Psoas muscle (tissue), 7 donors: ENCODE measurements at regions not wholly inside any gene's neighbourhood (a gene's known extent, or its start where the extent isn't known, plus 50 kb on each side); places are given as distances from the start of the nearest gene placed in this dataset.

Source experiments
- ATAC-seq, 4 donors: fragments of 200-7000 bp; cut with Tn5 transposase; one replicate each; pipeline ENCODE4 v1.9.1; 2020; ENCODE audit warnings: moderate library complexity in 3 of 4, mild to moderate bottlenecking in 2 of 4
- DNase-seq, 2 donors: peaks; one replicate each; pipeline ENCODE4 v3.0.0-alpha.2; 2020
- H3K27ac ChIP-seq: fragments of 200-600 bp; one replicate; pipeline ENCODE4 v1.8.0; 2022
- H3K27me3 ChIP-seq, 3 donors: fragments of 200-600 bp in 1 of 3; one replicate each; pipeline versions ENCODE4 v1.6.1 to v1.8.0; 2013 to 2022; ENCODE audit warnings: low read length in 2 of 3, mild to moderate bottlenecking in 2 of 3, moderate library complexity in 1 of 3; ENCODE audit not compliant: insufficient read depth in 3 of 3
- H3K36me3 ChIP-seq, 2 donors: fragments of 200-600 bp in 1 of 2; one replicate each; pipeline versions ENCODE4 v1.6.1 to v1.8.0; 2013 to 2022; ENCODE audit warnings: low read depth in 1 of 2, mild to moderate bottlenecking in 1 of 2, moderate library complexity in 1 of 2; ENCODE audit not compliant: insufficient read depth in 1 of 2
- H3K4me1 ChIP-seq: fragments of 200-600 bp; one replicate; pipeline ENCODE4 v1.8.0; 2022
- H3K4me3 ChIP-seq: fragments of 200-600 bp; one replicate; pipeline ENCODE4 v1.8.0; 2022; ENCODE audit warnings: mild to moderate bottlenecking
- H3K9me3 ChIP-seq: fragments of 200-600 bp; one replicate; pipeline ENCODE4 v1.8.0; 2022
- CTCF ChIP-seq: fragments of 200-600 bp; IDR thresholded peaks from one replicate; pipeline ENCODE4 v1.8.0; 2022; ENCODE audit warnings: antibody characterized with exemption
- WGBS, 3 donors: extraction: QIAGEN DNeasy Blood & Tissue Kit; methylation state at CpG; one replicate each; pipeline versions ENCODE4 v1.1.6 to v1.1.7; 2013; 5-methylcytosine and 5-hydroxymethylcytosine counted together
- intact Hi-C, 2 donors: fragments of 100-400 bp; cut with DNase I; formaldehyde crosslinking; loops; one replicate each; pipeline versions ENCODE4 v1.11.0 to v1.14.2; 2022
- donor health status: healthy with polysubstance abuse.
- donor health status: DM: no; HTN: no; CAD: no; lungs with moderate emphysema.
- donor health status: Bipolar disorder and iron deficiency.
- donor health status: healthy.
- donor health status: DM: yes; HTN: yes; CAD: no.
- donor health status: DM: no; HTN: no; CAD: no.
- donor health status: DM: yes; HTN: yes; CAD: no.

GRCh38 chr2:8524388-8524787, 157.5 kb upstream of the ID2 start:
- DNase-seq (no peak), ATAC-seq (no peak)
- Histone ChIP-seq H3K4me1 (peaks cover 6% of the 10 kb centered on the region), H3K27ac (no peak overlapping the region), H3K36me3 (no peaks in the 10 kb centered on the region), H3K4me3 (no peak overlapping the region), H3K27me3 (no peaks in the 10 kb centered on the region), H3K9me3 (no peaks in the 10 kb centered on the region)
- no peak for TF ChIP-seq CTCF
- WGBS, 3 donors = 93 to 94% (median 93%) methylated on average over 9 of the region's 9 CpGs
- intact Hi-C loops = loop anchor here in 1 of 2 donors (5.0 kb wide), 1 partner anchor 163 kb away; no protein-coding TSS in a partner anchor

DNA sequence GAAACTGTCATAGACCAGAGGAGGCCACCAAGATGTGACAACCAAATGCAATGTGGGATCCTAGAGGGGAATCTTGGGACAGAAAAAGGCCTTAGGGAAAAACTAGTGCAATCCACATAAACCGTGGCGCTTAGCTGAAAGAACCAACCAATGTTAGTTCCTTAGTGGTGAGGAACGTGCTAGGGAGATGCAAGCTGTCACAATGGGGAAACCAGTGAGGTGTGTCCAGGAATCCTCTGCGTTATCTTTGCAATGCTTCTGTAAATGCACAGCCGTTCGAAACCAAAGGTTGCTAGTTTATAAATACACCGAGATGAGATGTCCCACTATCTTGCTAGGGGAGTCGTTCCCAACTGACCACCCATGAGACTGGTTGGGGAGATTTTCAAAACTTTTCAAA, 157.0 kb upstream of the ID2 start:
- Histone ChIP-seq H3K4me3 (no peak overlapping the region), H3K27ac (no peak overlapping the region), H3K36me3 (no peaks in the 10 kb centered on the region), H3K9me3 (no peaks in the 10 kb centered on the region), H3K27me3 (no peaks in the 10 kb centered on the region), H3K4me1 (peaks cover 6% of the 10 kb centered on the region)
- TF ChIP-seq CTCF = no peak
- intact Hi-C loops = loop anchor here in 1 of 2 donors (5.0 kb wide), 1 partner anchor 162 kb away; no protein-coding TSS in a partner anchor
- 93 to 97% (median 96%) methylated on average over 8 of the region's 8 CpGs for WGBS, 3 donors
- DNase-seq (no peak), ATAC-seq (no peak)

- no peaks in the 10 kb centered on the region for H3K9me3 ChIP-seq
- no peaks in the 10 kb centered on the region for H3K27me3 ChIP-seq
- H3K4me3 ChIP-seq = no peak overlapping the region
- peaks cover 6% of the 10 kb centered on the region for H3K4me1 ChIP-seq
- WGBS, 3 donors = 52 to 64% (median 62%) methylated on average over 7 of the region's 7 CpGs
- intact Hi-C loops = no loop called here
- ATAC-seq = peak in 3 of 4 donors; percentile 7 to 23 (median 21)
- no peak overlapping the region for H3K27ac ChIP-seq
- TF ChIP-seq CTCF = no peak
- DNase-seq = no peak
- no peaks in the 10 kb centered on the region for H3K36me3 ChIP-seq
These were observed 156.6 kb upstream of the ID2 start for GRCh38 chr2:8525236-8525581.

GRCh38 chr2:8525582-8526402, 156.1 kb upstream of the ID2 start:
- WGBS, 3 donors = 34 to 36% (median 36%) methylated on average over 14 of the region's 14 CpGs
- ATAC-seq (peak; percentile 67 to 84 (median 71)), DNase-seq (peak; percentile 66 to 82)
- intact Hi-C loops = no loop called here
- Histone ChIP-seq H3K27me3 (no peaks in the 10 kb centered on the region), H3K9me3 (no peaks in the 10 kb centered on the region), H3K36me3 (no peaks in the 10 kb centered on the region), H3K27ac (no peak overlapping the region), H3K4me1 (peaks cover 6% of the 10 kb centered on the region), H3K4me3 (no peak overlapping the region)
- no peak for TF ChIP-seq CTCF

GRCh38 chr2:8526403-8526696, 155.5 kb upstream of the ID2 start:
- H3K27me3 ChIP-seq = no peaks in the 10 kb centered on the region
- 69 to 86% (median 80%) methylated on average over 3 of the region's 3 CpGs for WGBS, 3 donors
- no peaks in the 10 kb centered on the region for H3K36me3 ChIP-seq
- no peak overlapping the region for H3K27ac ChIP-seq
- ATAC-seq (no peak), DNase-seq (no peak)
- no peak for TF ChIP-seq CTCF
- intact Hi-C loops = no loop called here
- peaks cover 6% of the 10 kb centered on the region for H3K4me1 ChIP-seq
- H3K4me3 ChIP-seq = no peak overlapping the region
- no peaks in the 10 kb centered on the region for H3K9me3 ChIP-seq
